ENCODE measurements at regions not wholly inside any gene's neighbourhood (a gene's known extent, or its start where the extent isn't known, plus 50 kb on each side); places are given as distances from the start of the nearest gene placed in this dataset.
"Not testable (repeated sequence)": the region's sequence is repeated elsewhere in the genome, so short reads cannot be mapped to it uniquely, and the experiment has no call there.

GRCh38 chr12:131327521-131328488 is 374.1 kb downstream of the ADGRD1 start:
- H3K4me3 ChIP-seq (ENCODE audit: low read depth, low read length): no peak overlapping the region
- DNase-seq (ENCODE audit: low read depth): no peak
- TF ChIP-seq CTCF (IDR thresholded peaks at IDR 0.05; ENCODE audit: control insufficient read depth, extremely low read depth, insufficient read depth): no peak

- H3K4me3 ChIP-seq (ENCODE audit: low read depth, low read length): not testable (repeated sequence)
Observed at GRCh38 chr12:131328861-131329845, 375.4 kb downstream of the ADGRD1 start.

GRCh38 chr12:131330106-131330815 is 376.6 kb downstream of the ADGRD1 start:
- no peak overlapping the region for H3K4me3 ChIP-seq (ENCODE audit: low read depth, low read length)

More at GRCh38 chr12:131328861-131329845, 375.4 kb downstream of the ADGRD1 start:
- DNase-seq (ENCODE audit: low read depth): not testable (repeated sequence)

GRCh38 chr12:131331148-131331750 is 377.5 kb downstream of the ADGRD1 start:
- no peak for DNase-seq (ENCODE audit: low read depth)
- TF ChIP-seq CTCF (IDR thresholded peaks at IDR 0.05; ENCODE audit: control insufficient read depth, extremely low read depth, insufficient read depth): no peak

More at GRCh38 chr12:131330106-131330815, 376.6 kb downstream of the ADGRD1 start:
- DNase-seq (ENCODE audit: low read depth): no peak
- no peak for TF ChIP-seq CTCF (IDR thresholded peaks at IDR 0.05; ENCODE audit: control insufficient read depth, extremely low read depth, insufficient read depth)

GRCh38 chr12:131332224-131332623 is 378.5 kb downstream of the ADGRD1 start:
- TF ChIP-seq CTCF (IDR thresholded peaks at IDR 0.05; ENCODE audit: control insufficient read depth, extremely low read depth, insufficient read depth): no peak
- no peak for DNase-seq (ENCODE audit: low read depth)
- H3K4me3 ChIP-seq (ENCODE audit: low read depth, low read length): no peak overlapping the region

More at GRCh38 chr12:131331148-131331750, 377.5 kb downstream of the ADGRD1 start:
- H3K4me3 ChIP-seq (ENCODE audit: low read depth, low read length): no peak overlapping the region

GRCh38 chr12:131333136-131333535 is 377.8 kb upstream of the SFSWAP start:
- no peak for TF ChIP-seq CTCF (IDR thresholded peaks at IDR 0.05; ENCODE audit: control insufficient read depth, extremely low read depth, insufficient read depth)
- DNase-seq (ENCODE audit: low read depth): no peak
- H3K4me3 ChIP-seq (ENCODE audit: low read depth, low read length): no peak overlapping the region

Measured in LNCaP clone FGC (cell line).